Mesothelial cell of epicardium (in vitro differentiated cells): ENCODE measurements at regions not wholly inside any gene's neighbourhood (a gene's known extent, or its start where the extent isn't known, plus 50 kb on each side); places are given as distances from the start of the nearest gene placed in this dataset.

Source experiments
- DNase-seq, 2 experiments: peaks; one replicate each; pipeline ENCODE4 v3.0.0; 2021; ENCODE audit warnings: low spot score in 2 of 2; ENCODE audit not compliant: unreplicated experiment in 2 of 2
- H3K27ac Mint-ChIP-seq: 2 replicates; pipeline ENCODE4 v1.8.0; 2021; ENCODE audit warnings: mixed read lengths
- H3K27me3 Mint-ChIP-seq: 2 replicates; pipeline ENCODE4 v1.8.0; 2021; ENCODE audit warnings: low read depth, mixed read lengths
- H3K36me3 Mint-ChIP-seq: 2 replicates; pipeline ENCODE4 v1.8.0; 2021; ENCODE audit warnings: mixed read lengths
- H3K4me1 Mint-ChIP-seq: 2 replicates; pipeline ENCODE4 v1.8.0; 2021; ENCODE audit warnings: mixed read lengths
- H3K4me3 Mint-ChIP-seq: 2 replicates; pipeline ENCODE4 v1.8.0; 2021; ENCODE audit warnings: mild to moderate bottlenecking, moderate library complexity, mixed read lengths
- H3K9me3 Mint-ChIP-seq: 2 replicates; pipeline ENCODE4 v1.8.0; 2021; ENCODE audit warnings: mixed read lengths
- TF ChIP-seq, protein P1 (sequence below): fragments of 200-600 bp; sonication (generic); IDR thresholded peaks from one replicate; pipeline ENCODE4 v1.5.0; 2021; ENCODE audit warnings: antibody characterized with exemption; ENCODE audit not compliant: unreplicated experiment

DNA sequence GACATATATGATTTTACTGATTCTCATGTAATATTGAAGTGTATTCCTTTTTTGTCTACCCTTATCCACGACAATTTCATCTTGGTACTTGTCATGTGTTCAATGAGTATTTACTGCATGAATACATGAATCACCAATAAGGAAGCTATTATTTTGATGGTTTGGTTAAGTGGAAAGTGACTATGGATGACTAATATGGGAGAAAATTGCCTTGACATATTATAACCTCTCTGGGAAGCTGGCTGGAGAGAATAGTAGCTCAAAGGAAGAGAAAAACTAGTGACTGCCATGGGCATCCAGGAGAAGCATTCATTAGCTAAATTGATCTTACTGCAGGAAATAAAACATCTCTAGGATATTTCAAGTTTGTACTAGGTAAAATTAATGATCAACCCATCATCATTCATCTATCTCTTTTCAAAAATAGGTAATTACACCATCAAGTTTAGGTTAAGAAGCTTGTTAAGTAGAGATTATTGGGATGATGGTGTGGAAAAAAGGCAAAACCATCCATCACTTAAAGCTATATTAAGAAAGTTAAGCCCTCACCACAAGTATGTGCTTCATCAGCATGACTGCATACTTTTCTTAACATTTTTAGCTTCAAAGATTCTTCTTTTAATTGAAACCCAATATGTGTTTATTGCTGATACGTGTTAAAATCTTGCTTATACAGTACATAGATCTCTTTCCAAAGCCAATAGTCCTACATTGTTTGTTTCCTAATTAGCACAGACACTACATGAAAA, 455.2 kb upstream of the ARPP21 start:
- H3K36me3 Mint-ChIP-seq, result peaks cover 6% of the 10 kb centered on the region
- H3K4me1 Mint-ChIP-seq, result no peaks in the 10 kb centered on the region
- TF ChIP-seq, protein P1, sequence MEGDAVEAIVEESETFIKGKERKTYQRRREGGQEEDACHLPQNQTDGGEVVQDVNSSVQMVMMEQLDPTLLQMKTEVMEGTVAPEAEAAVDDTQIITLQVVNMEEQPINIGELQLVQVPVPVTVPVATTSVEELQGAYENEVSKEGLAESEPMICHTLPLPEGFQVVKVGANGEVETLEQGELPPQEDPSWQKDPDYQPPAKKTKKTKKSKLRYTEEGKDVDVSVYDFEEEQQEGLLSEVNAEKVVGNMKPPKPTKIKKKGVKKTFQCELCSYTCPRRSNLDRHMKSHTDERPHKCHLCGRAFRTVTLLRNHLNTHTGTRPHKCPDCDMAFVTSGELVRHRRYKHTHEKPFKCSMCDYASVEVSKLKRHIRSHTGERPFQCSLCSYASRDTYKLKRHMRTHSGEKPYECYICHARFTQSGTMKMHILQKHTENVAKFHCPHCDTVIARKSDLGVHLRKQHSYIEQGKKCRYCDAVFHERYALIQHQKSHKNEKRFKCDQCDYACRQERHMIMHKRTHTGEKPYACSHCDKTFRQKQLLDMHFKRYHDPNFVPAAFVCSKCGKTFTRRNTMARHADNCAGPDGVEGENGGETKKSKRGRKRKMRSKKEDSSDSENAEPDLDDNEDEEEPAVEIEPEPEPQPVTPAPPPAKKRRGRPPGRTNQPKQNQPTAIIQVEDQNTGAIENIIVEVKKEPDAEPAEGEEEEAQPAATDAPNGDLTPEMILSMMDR, result no peak
- no peaks in the 10 kb centered on the region for H3K27me3 Mint-ChIP-seq
- peaks cover 43% of the 10 kb centered on the region for H3K9me3 Mint-ChIP-seq
- no peak overlapping the region for H3K4me3 Mint-ChIP-seq
- DNase-seq, result no peak
- no peak overlapping the region for H3K27ac Mint-ChIP-seq

DNA sequence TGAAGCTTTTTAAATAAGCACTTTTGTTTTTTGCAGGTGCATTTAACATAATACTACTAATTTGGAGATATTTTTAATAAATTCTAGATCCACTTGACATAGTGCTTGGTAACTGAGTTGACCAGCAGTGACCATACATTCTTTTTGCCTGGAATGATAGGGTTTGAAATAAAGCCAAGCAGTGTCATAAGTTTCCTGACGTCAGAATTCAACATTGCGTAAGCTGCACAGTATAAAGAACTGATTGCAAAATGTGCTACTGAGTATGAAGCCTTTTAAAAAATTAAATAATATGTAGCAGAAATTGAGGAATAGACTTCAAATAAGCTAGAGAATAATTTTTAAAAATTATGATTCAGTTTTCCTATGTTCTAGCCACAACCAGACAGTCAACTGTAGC, 454.6 kb upstream of the ARPP21 start:
- no peak overlapping the region for H3K4me3 Mint-ChIP-seq
- no peak for DNase-seq
- TF ChIP-seq, protein P1, result no peak
- H3K27me3 Mint-ChIP-seq, result no peaks in the 10 kb centered on the region
- H3K9me3 Mint-ChIP-seq, result peaks cover 38% of the 10 kb centered on the region
- H3K4me1 Mint-ChIP-seq, result no peaks in the 10 kb centered on the region
- peaks cover 6% of the 10 kb centered on the region for H3K36me3 Mint-ChIP-seq
- H3K27ac Mint-ChIP-seq, result no peak overlapping the region

DNA sequence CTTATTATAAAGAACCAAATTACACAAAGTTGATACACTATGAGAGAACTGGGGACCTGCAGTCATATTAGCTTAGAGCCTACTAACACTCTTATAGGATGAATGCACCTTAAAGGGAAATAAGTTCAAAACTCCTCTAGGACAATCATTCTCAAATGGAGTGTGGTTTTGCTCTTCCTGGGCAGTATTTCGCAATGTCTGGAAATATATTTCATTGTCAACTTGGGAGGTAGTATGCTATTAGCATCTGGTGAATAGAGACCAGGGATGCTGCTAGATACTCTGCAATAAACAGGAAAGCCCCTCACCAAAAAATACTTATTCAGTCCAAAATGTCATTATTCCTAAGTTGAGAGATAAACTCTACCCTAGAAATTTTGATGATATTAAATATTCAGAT, 451.4 kb upstream of the ARPP21 start:
- no peaks in the 10 kb centered on the region for H3K27me3 Mint-ChIP-seq
- no peaks in the 10 kb centered on the region for H3K4me1 Mint-ChIP-seq
- no peaks in the 10 kb centered on the region for H3K36me3 Mint-ChIP-seq
- H3K4me3 Mint-ChIP-seq, result no peak overlapping the region
- H3K9me3 Mint-ChIP-seq, result peaks cover 18% of the 10 kb centered on the region
- DNase-seq, result no peak
- TF ChIP-seq, protein P1, result no peak
- H3K27ac Mint-ChIP-seq, result no peak overlapping the region

DNA sequence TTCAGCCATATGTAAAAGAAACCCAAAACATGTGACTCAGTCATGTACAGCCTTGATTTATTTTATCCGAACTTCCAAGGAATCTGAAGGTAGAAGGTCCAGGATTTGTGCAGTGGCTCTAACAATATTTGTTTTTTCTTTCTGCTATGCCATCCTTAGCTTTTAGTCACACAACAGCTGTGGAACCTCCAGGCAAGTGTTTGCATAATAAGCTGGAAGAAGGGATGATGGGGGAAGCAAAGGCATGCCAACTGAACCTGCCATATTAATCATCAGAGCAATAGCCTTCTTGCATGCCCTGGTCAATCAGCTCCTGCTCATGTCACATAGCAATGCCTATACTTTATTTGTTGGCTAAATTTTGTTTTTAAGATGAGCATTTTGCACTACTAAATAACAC, 444.7 kb upstream of the ARPP21 start:
- no peaks in the 10 kb centered on the region for H3K4me1 Mint-ChIP-seq
- DNase-seq, result no peak
- TF ChIP-seq, protein P1, result no peak
- no peaks in the 10 kb centered on the region for H3K36me3 Mint-ChIP-seq
- no peak overlapping the region for H3K4me3 Mint-ChIP-seq
- H3K9me3 Mint-ChIP-seq, result no peaks in the 10 kb centered on the region
- H3K27ac Mint-ChIP-seq, result no peak overlapping the region
- H3K27me3 Mint-ChIP-seq, result no peaks in the 10 kb centered on the region

DNA sequence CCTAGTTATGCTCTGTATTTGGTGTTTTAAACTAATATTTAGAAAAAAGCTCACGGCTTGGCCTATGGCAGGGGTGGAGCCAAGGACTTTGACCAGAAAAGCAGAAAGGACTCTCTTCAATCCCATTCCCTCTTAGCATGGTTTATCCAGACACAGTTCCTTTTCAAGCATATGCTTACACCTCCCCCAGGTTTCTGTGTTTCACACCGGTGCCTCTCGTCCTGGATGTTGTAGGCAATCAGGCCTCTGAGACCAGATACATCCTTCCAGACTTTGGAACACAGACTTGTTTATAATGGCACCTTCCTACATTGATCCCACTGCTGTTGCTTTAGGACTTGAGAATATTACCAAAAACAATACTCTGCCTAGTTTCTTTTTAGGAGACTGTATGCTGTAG, 440.5 kb upstream of the ARPP21 start:
- H3K9me3 Mint-ChIP-seq, result peaks cover 3% of the 10 kb centered on the region
- H3K4me3 Mint-ChIP-seq, result no peak overlapping the region
- TF ChIP-seq, protein P1, result no peak
- H3K27me3 Mint-ChIP-seq, result no peaks in the 10 kb centered on the region
- peaks cover 3% of the 10 kb centered on the region for H3K4me1 Mint-ChIP-seq
- no peaks in the 10 kb centered on the region for H3K36me3 Mint-ChIP-seq
- H3K27ac Mint-ChIP-seq, result no peak overlapping the region
- DNase-seq, result no peak
